ENCODE measurements at regions not wholly inside any gene's neighbourhood (a gene's known extent, or its start where the extent isn't known, plus 50 kb on each side); places are given as distances from the start of the nearest gene placed in this dataset.

GRCh38 chr20:19077370-19078220 lies 134.8 kb upstream of the SLC24A3 start:
- TF ChIP-seq, protein P1, sequence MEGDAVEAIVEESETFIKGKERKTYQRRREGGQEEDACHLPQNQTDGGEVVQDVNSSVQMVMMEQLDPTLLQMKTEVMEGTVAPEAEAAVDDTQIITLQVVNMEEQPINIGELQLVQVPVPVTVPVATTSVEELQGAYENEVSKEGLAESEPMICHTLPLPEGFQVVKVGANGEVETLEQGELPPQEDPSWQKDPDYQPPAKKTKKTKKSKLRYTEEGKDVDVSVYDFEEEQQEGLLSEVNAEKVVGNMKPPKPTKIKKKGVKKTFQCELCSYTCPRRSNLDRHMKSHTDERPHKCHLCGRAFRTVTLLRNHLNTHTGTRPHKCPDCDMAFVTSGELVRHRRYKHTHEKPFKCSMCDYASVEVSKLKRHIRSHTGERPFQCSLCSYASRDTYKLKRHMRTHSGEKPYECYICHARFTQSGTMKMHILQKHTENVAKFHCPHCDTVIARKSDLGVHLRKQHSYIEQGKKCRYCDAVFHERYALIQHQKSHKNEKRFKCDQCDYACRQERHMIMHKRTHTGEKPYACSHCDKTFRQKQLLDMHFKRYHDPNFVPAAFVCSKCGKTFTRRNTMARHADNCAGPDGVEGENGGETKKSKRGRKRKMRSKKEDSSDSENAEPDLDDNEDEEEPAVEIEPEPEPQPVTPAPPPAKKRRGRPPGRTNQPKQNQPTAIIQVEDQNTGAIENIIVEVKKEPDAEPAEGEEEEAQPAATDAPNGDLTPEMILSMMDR (IDR thresholded peaks at IDR 0.05 in 2 of 3, conservative IDR thresholded peaks at IDR 0.05 in 1 of 3; ENCODE audit: borderline replicate concordance in 1 of 3, insufficient read depth in 1 of 3, low read depth in 2 of 3, low read length in 2 of 3), result no peak
- TF ChIP-seq SIN3A (IDR thresholded peaks at IDR 0.05; ENCODE audit: low read depth) (no peak), EZH2 (IDR thresholded peaks at IDR 0.05) (no peak), POLR2A (IDR thresholded peaks at IDR 0.05; ENCODE audit: borderline replicate concordance, extremely low read depth, insufficient read depth, insufficient read length) (no peak), EGR1 (IDR thresholded peaks at IDR 0.05; ENCODE audit: low read depth) (no peak), RAD21 (IDR thresholded peaks at IDR 0.05; ENCODE audit: low read depth) (no peak), CBX3 (IDR thresholded peaks at IDR 0.05; ENCODE audit: low read depth) (no peak), ATF3 (IDR thresholded peaks at IDR 0.05) (no peak)
- TF ChIP-seq, protein P2, sequence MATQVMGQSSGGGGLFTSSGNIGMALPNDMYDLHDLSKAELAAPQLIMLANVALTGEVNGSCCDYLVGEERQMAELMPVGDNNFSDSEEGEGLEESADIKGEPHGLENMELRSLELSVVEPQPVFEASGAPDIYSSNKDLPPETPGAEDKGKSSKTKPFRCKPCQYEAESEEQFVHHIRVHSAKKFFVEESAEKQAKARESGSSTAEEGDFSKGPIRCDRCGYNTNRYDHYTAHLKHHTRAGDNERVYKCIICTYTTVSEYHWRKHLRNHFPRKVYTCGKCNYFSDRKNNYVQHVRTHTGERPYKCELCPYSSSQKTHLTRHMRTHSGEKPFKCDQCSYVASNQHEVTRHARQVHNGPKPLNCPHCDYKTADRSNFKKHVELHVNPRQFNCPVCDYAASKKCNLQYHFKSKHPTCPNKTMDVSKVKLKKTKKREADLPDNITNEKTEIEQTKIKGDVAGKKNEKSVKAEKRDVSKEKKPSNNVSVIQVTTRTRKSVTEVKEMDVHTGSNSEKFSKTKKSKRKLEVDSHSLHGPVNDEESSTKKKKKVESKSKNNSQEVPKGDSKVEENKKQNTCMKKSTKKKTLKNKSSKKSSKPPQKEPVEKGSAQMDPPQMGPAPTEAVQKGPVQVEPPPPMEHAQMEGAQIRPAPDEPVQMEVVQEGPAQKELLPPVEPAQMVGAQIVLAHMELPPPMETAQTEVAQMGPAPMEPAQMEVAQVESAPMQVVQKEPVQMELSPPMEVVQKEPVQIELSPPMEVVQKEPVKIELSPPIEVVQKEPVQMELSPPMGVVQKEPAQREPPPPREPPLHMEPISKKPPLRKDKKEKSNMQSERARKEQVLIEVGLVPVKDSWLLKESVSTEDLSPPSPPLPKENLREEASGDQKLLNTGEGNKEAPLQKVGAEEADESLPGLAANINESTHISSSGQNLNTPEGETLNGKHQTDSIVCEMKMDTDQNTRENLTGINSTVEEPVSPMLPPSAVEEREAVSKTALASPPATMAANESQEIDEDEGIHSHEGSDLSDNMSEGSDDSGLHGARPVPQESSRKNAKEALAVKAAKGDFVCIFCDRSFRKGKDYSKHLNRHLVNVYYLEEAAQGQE (IDR thresholded peaks at IDR 0.05; ENCODE audit: low read depth), result no peak
